GM23338 (cell line): ENCODE measurements at regions not wholly inside any gene's neighbourhood (a gene's known extent, or its start where the extent isn't known, plus 50 kb on each side); places are given as distances from the start of the nearest gene placed in this dataset.

ENCODE experiments used
- ATAC-seq: fragments of 200-7000 bp; cut with Tn5 transposase; 3 replicates; pipeline ENCODE4 v1.9.1; 2020
- DNase-seq: peaks from one replicate; pipeline ENCODE4 v3.0.0-alpha.2; 2015; ENCODE audit warnings: low spot score
- H2AFZ ChIP-seq: fragments of 200-600 bp; sonication (generic); 2 replicates; pipeline ENCODE4 v1.8.0; 2016; ENCODE audit warnings: antibody characterized with exemption, mild to moderate bottlenecking, moderate library complexity
- H3F3A ChIP-seq: fragments of 200-600 bp; sonication (generic); replicated peaks from 2 replicates; pipeline ENCODE4 v1.8.0; 2017; ENCODE audit warnings: antibody characterized with exemption, mixed run types, low read depth
- H3K27ac ChIP-seq: fragments of 200-600 bp; sonication (generic); 2 replicates; pipeline ENCODE4 v1.6.1; 2016; ENCODE audit warnings: low read depth
- H3K27me3 ChIP-seq: fragments of 200-600 bp; sonication (generic); 2 replicates; pipeline ENCODE4 v1.8.0; 2016; ENCODE audit warnings: mild to moderate bottlenecking, mixed run types, moderate library complexity; ENCODE audit not compliant: insufficient read depth
- H3K36me3 ChIP-seq: fragments of 200-600 bp; sonication (generic); 2 replicates; pipeline ENCODE4 v1.8.0; 2016; ENCODE audit warnings: mild to moderate bottlenecking; ENCODE audit not compliant: insufficient read depth
- H3K4me1 ChIP-seq: fragments of 200-600 bp; sonication (generic); 2 replicates; pipeline ENCODE4 v1.8.0; 2016; ENCODE audit warnings: mild to moderate bottlenecking, moderate library complexity; ENCODE audit not compliant: insufficient read depth
- H3K4me2 ChIP-seq: fragments of 200-600 bp; sonication (generic); 2 replicates; pipeline ENCODE4 v1.7.1; 2017; ENCODE audit warnings: mixed run types
- H3K4me3 ChIP-seq: fragments of 200-600 bp; sonication (generic); 2 replicates; pipeline ENCODE4 v1.6.1; 2016; ENCODE audit warnings: mixed run types
- H3K79me2 ChIP-seq: fragments of 200-600 bp; sonication (generic); replicated peaks from 2 replicates; pipeline ENCODE4 v1.8.0; 2017; ENCODE audit warnings: mild to moderate bottlenecking; ENCODE audit not compliant: insufficient read depth
- H3K9me2 ChIP-seq: fragments of 200-600 bp; sonication (generic); 2 replicates; pipeline ENCODE4 v1.8.0; 2017; ENCODE audit not compliant: insufficient read depth
- H4K20me1 ChIP-seq: fragments of 200-600 bp; sonication (generic); replicated peaks from 2 replicates; pipeline ENCODE4 v1.8.0; 2017; ENCODE audit warnings: mild to moderate bottlenecking; ENCODE audit not compliant: insufficient read depth
- H3K27ac Mint-ChIP-seq: 2 replicates; pipeline ENCODE4 v1.8.0; 2020; ENCODE audit warnings: inconsistent platforms, mild to moderate bottlenecking, moderate library complexity, mixed read lengths
- H3K27me3 Mint-ChIP-seq: 3 replicates; pipeline ENCODE4 v1.8.0; 2022; ENCODE audit warnings: low read depth, mild to moderate bottlenecking, moderate library complexity, mixed read lengths, inconsistent platforms; ENCODE audit not compliant: insufficient read depth, poor library complexity
- H3K36me3 Mint-ChIP-seq: 3 replicates; pipeline ENCODE4 v1.8.0; 2021; ENCODE audit warnings: low read depth, mild to moderate bottlenecking, inconsistent platforms, moderate library complexity, mixed read lengths
- H3K4me1 Mint-ChIP-seq: 3 replicates; pipeline ENCODE4 v1.8.0; 2020; ENCODE audit warnings: mild to moderate bottlenecking, inconsistent platforms, mixed read lengths
- H3K4me3 Mint-ChIP-seq: 3 replicates; pipeline ENCODE4 v1.8.0; 2021; ENCODE audit warnings: moderate library complexity, mild to moderate bottlenecking, inconsistent platforms, mixed read lengths
- H3K9me3 Mint-ChIP-seq: 3 replicates; pipeline ENCODE4 v1.8.0; 2020; ENCODE audit warnings: moderate library complexity, mild to moderate bottlenecking, inconsistent platforms, mixed read lengths
- CREB1 ChIP-seq: fragments of 250-450 bp; sonication (Bioruptor Pico); IDR thresholded peaks from 2 replicates; pipeline ENCODE4 v1.5.0; 2020; ENCODE audit warnings: low read depth, mild to moderate bottlenecking, moderate library complexity
- CTCF ChIP-seq, 2 experiments: fragments of 200-600 bp in 1 of 2; sonication (generic) in 1 of 2; conservative IDR thresholded peaks; 2 replicates each; pipeline versions ENCODE4 v1.5.1 to v1.6.1; 2016 to 2017; ENCODE audit warnings: antibody characterized with exemption in 2 of 2, low read depth in 2 of 2, mild to moderate bottlenecking in 2 of 2, moderate library complexity in 1 of 2
- ETS1 ChIP-seq: IDR thresholded peaks from 2 replicates; pipeline ENCODE4 v1.6.1; 2016; ENCODE audit warnings: antibody characterized with exemption
- EZH2 ChIP-seq: fragments of 200-600 bp; sonication (generic); IDR thresholded peaks from one replicate; pipeline ENCODE4 v1.8.0; 2017; ENCODE audit warnings: antibody characterized with exemption, mild to moderate bottlenecking, low read depth; ENCODE audit not compliant: unreplicated experiment
- EZH2phosphoT487 ChIP-seq: fragments of 200-600 bp; sonication (generic); IDR thresholded peaks from one replicate; pipeline ENCODE4 v1.8.1; 2018; ENCODE audit warnings: antibody characterized with exemption; ENCODE audit not compliant: unreplicated experiment
- JUNB ChIP-seq: IDR thresholded peaks from one replicate; pipeline ENCODE4 v1.6.1; 2016; ENCODE audit warnings: antibody characterized with exemption; ENCODE audit not compliant: unreplicated experiment
- NANOG ChIP-seq: IDR thresholded peaks from 2 replicates; pipeline ENCODE4 v1.6.1; 2016; ENCODE audit warnings: antibody characterized with exemption, borderline replicate concordance
- POLR2AphosphoS5 ChIP-seq: IDR thresholded peaks from 2 replicates; pipeline ENCODE4 v1.6.1; 2016; ENCODE audit warnings: antibody characterized with exemption, low read depth
- REST ChIP-seq: IDR thresholded peaks from one replicate; pipeline ENCODE4 v1.6.1; 2018; ENCODE audit warnings: antibody characterized with exemption; ENCODE audit not compliant: unreplicated experiment
- STAT1 ChIP-seq: IDR thresholded peaks from one replicate; pipeline ENCODE4 v1.6.1; 2016; ENCODE audit warnings: antibody characterized with exemption; ENCODE audit not compliant: unreplicated experiment
- ZNF114 ChIP-seq: fragments of 250-450 bp; sonication (Bioruptor Pico); IDR thresholded peaks from 2 replicates; pipeline ENCODE4 v1.5.0; 2020; ENCODE audit warnings: mild to moderate bottlenecking, moderate library complexity
- ZNF331 ChIP-seq: fragments of 250-450 bp; sonication (Bioruptor Pico); IDR thresholded peaks from 2 replicates; pipeline ENCODE4 v1.5.0; 2020; ENCODE audit warnings: low read depth, mild to moderate bottlenecking, moderate library complexity
- ZNF462 ChIP-seq: fragments of 250-450 bp; sonication (Bioruptor Pico); IDR thresholded peaks from 2 replicates; pipeline ENCODE4 v1.5.0; 2020; ENCODE audit warnings: mild to moderate bottlenecking, moderate library complexity

GRCh38 chr4:122992641-122993040, 70.2 kb upstream of the NUDT6 start:
- Mint-ChIP-seq H3K4me3 (no peak overlapping the region), H3K27ac (no peak overlapping the region), H3K27me3 (peaks cover 2% of the 10 kb centered on the region), H3K9me3 (peaks cover 8% of the 10 kb centered on the region; the same call in 2 of the 3 replicates), H3K4me1 (no peaks in the 10 kb centered on the region), H3K36me3 (peaks cover 30% of the 10 kb centered on the region)
- H3K36me3 ChIP-seq = no peaks in the 10 kb centered on the region
- 0 out of 2 replicates have a peak, but pooled peaks cover 5% of the 10 kb centered on the region for H3K9me2 ChIP-seq
- H2AFZ ChIP-seq = no peak overlapping the region
- DNase-seq (no peak), ATAC-seq (no peak)
- H3K27me3 ChIP-seq = no peaks in the 10 kb centered on the region
- no peaks in the 10 kb centered on the region for H4K20me1 ChIP-seq
- H3K4me2 ChIP-seq = no peak overlapping the region
- H3K4me3 ChIP-seq = no peak overlapping the region
- no peaks in the 10 kb centered on the region for H3K4me1 ChIP-seq
- no peak overlapping the region for H3K27ac ChIP-seq
- no peak for TF ChIP-seq JUNB
- no peak for TF ChIP-seq POLR2AphosphoS5
- TF ChIP-seq ZNF462 (CRISPR knock-in tag) = no peak
- TF ChIP-seq CREB1 = no peak
- no peak for TF ChIP-seq EZH2
- no peak for TF ChIP-seq CTCF (conservative IDR thresholded peaks at IDR 0.05; ENCODE audit: low read depth in 2 of 2)
- TF ChIP-seq ZNF331 = no peak
- no peak for TF ChIP-seq ETS1
- no peak for TF ChIP-seq EZH2phosphoT487
- TF ChIP-seq ZNF114 = no peak
- no peak for TF ChIP-seq STAT1
- TF ChIP-seq NANOG = no peak
- TF ChIP-seq REST = no peak
- peaks cover 12% of the 10 kb centered on the region for H3K79me2 ChIP-seq
- H3F3A ChIP-seq = no peaks in the 10 kb centered on the region
